K562 (cell line): ENCODE measurements at regions not wholly inside any gene's neighbourhood (a gene's known extent, or its start where the extent isn't known, plus 50 kb on each side); places are given as distances from the start of the nearest gene placed in this dataset.

Source experiments
- ATAC-seq: fragments of 200-7000 bp; cut with Tn5 transposase; 3 replicates; pipeline ENCODE4 v1.9.1; 2020; ENCODE audit warnings: moderate library complexity
- BruUV-seq: library from RNA; stranded (reverse); fragments of 400-500 nt; replicated peaks from 2 replicates; lab custom pipeline; 2021; lab: Mats Ljungman, UMichigan
- CTCF ChIA-PET: fragments of 300-600 bp; formaldehyde crosslinking; extraction: SDS; loops from one replicate; lab custom pipeline; 2021; ENCODE audit warnings: low intra/inter-chr PET ratio; lab: Yijun Ruan, JAX
- POLR2A ChIA-PET: fragments of 300-600, 350-650 bp; sonication (Branson Sonifier 250); formaldehyde crosslinking; extraction: SDS; loops from one replicate; lab custom pipeline; 2021; ENCODE audit warnings: antibody characterized with exemption, inconsistent platforms; lab: Yijun Ruan, JAX
- DNase-seq, 4 experiments: peaks; one replicate each; pipeline versions ENCODE4 v3.0.0 to v3.0.0-alpha.2; 2011 to 2018; ENCODE audit warnings: low spot score in 3 of 4, mixed read lengths in 3 of 4; ENCODE audit errors: extremely low read depth in 1 of 4
- FAIRE-seq: peaks from 2 replicates; lab custom pipeline; 2011; peaks lifted over from hg19 to GRCh38; lab: Jason Lieb, UNC
- H2AFZ ChIP-seq: 2 replicates; pipeline ENCODE4 v1.6.0; 2011; ENCODE audit warnings: low read depth, low read length, control low read depth, inconsistent platforms
- H3K27ac ChIP-seq: fragments of 200-600 bp; 3 replicates; pipeline ENCODE4 v1.8.0; 2011; ENCODE audit warnings: low read depth, mild to moderate bottlenecking, control low read depth, inconsistent platforms, low read length, moderate library complexity, mixed read lengths; ENCODE audit errors: extremely low read depth
- H3K27me3 ChIP-seq, 2 experiments: fragments of 300-600 bp in 1 of 2; 2 replicates in 1 of 2; 3 replicates in 1 of 2; pipeline versions ENCODE4 v1.6.0 to v1.8.0; 2011; ENCODE audit warnings: inconsistent platforms in 2 of 2, low read length in 2 of 2, mild to moderate bottlenecking in 1 of 2, mixed read lengths in 1 of 2, moderate library complexity in 1 of 2; ENCODE audit not compliant: control insufficient read depth in 2 of 2, insufficient read depth in 2 of 2
- H3K36me3 ChIP-seq: fragments of 300-600 bp; 3 replicates; pipeline ENCODE4 v1.8.0; 2011; ENCODE audit warnings: mild to moderate bottlenecking, low read length, inconsistent platforms; ENCODE audit not compliant: control insufficient read depth, insufficient read depth
- H3K4me1 ChIP-seq, 2 experiments: fragments of 200-600 bp in 1 of 2; replicated peaks in 1 of 2; 2 replicates in 1 of 2; 3 replicates in 1 of 2; pipeline versions ENCODE4 v1.5.1 to v1.8.0; 2011; ENCODE audit warnings: inconsistent platforms in 2 of 2, low read length in 2 of 2, mild to moderate bottlenecking in 1 of 2, mixed read lengths in 1 of 2, moderate library complexity in 1 of 2; ENCODE audit not compliant: control insufficient read depth in 2 of 2, insufficient read depth in 2 of 2
- H3K4me2 ChIP-seq: 2 replicates; pipeline ENCODE4 v1.6.1; 2011; ENCODE audit warnings: low read length, control low read depth, inconsistent platforms, mixed read lengths; ENCODE audit not compliant: insufficient read depth
- H3K4me3 ChIP-seq: fragments of 200-600 bp; sonication (generic), shearing (Covaris generic); 2 replicates; pipeline ENCODE4 v1.5.1; 2016; ENCODE audit warnings: control low read depth, inconsistent platforms
- H3K79me2 ChIP-seq: fragments of 200-600 bp; 3 replicates; pipeline ENCODE4 v1.8.0; 2011; ENCODE audit warnings: low read length, inconsistent platforms; ENCODE audit not compliant: control insufficient read depth, insufficient read depth
- H3K9ac ChIP-seq, 2 experiments: 2 replicates each; pipeline versions ENCODE4 v1.6.0 to v1.6.1; 2011; ENCODE audit warnings: low read depth in 2 of 2, low read length in 2 of 2, control low read depth in 1 of 2, inconsistent platforms in 1 of 2, mild to moderate bottlenecking in 1 of 2, mixed read lengths in 1 of 2; ENCODE audit not compliant: insufficient read depth in 1 of 2
- H3K9me1 ChIP-seq: one replicate; pipeline ENCODE4 v1.6.0; 2011; ENCODE audit warnings: inconsistent platforms, mild to moderate bottlenecking, low read length, moderate library complexity; ENCODE audit not compliant: control insufficient read depth, insufficient read depth
- H3K9me3 ChIP-seq: replicated peaks from 2 replicates; pipeline ENCODE4 v1.5.1; 2011; ENCODE audit warnings: low read depth, low read length, inconsistent platforms; ENCODE audit not compliant: control insufficient read depth, insufficient read depth
- H4K20me1 ChIP-seq: replicated peaks from 2 replicates; pipeline ENCODE4 v1.6.1; 2011; ENCODE audit warnings: low read length, inconsistent platforms, mixed read lengths; ENCODE audit not compliant: control insufficient read depth, insufficient read depth
- BACH1 ChIP-seq: fragments of 200-800 bp; sonication (Bioruptor generic); IDR thresholded peaks from 2 replicates; pipeline ENCODE4 v1.6.1; 2016; ENCODE audit warnings: missing genetic modification characterization, missing compliant biosample characterization
- BCOR ChIP-seq: fragments of 450-650 bp; IDR thresholded peaks from 2 replicates; pipeline ENCODE4 v1.6.1; 2016
- CHCHD3 ChIP-seq: fragments of 250-450 bp; sonication (Bioruptor Pico); IDR thresholded peaks from 2 replicates; pipeline ENCODE4 v2.1.2; 2022; ENCODE audit warnings: mild to moderate bottlenecking
- GTF2A2 ChIP-seq: IDR thresholded peaks from 2 replicates; pipeline ENCODE4 v1.6.1; 2016; ENCODE audit warnings: mild to moderate bottlenecking, missing genetic modification characterization, missing compliant biosample characterization
- JUND ChIP-seq, 2 experiments: IDR thresholded peaks; 2 replicates in 1 of 2; 3 replicates in 1 of 2; pipeline ENCODE4 v1.6.1; 2011; ENCODE audit warnings: borderline replicate concordance in 2 of 2, low read depth in 2 of 2, low read length in 2 of 2, improper control_type of control experiment in 1 of 2, missing biosample characterization in 1 of 2, missing genetic modification characterization in 1 of 2, missing genetic modification reagents in 1 of 2
- KLF6 ChIP-seq: fragments of 250-450 bp; sonication (Bioruptor Pico); IDR thresholded peaks from 2 replicates; pipeline ENCODE4 v1.4.0; 2020; ENCODE audit warnings: mild to moderate bottlenecking, moderate library complexity, borderline replicate concordance
- MAFF ChIP-seq: IDR thresholded peaks from 2 replicates; pipeline ENCODE4 v1.6.1; 2012; ENCODE audit warnings: low read length, improper control_type of control experiment
- MYBL2 ChIP-seq, 2 experiments: fragments of 450-650 bp in 1 of 2; sonication (generic) in 1 of 2; formaldehyde crosslinking in 1 of 2; IDR thresholded peaks; 2 replicates each; pipeline versions ENCODE4 v1.6.1 to v1.8.1; 2017 to 2022; ENCODE audit warnings: borderline replicate concordance in 1 of 2, inconsistent platforms in 1 of 2, low read depth in 1 of 2, mild to moderate bottlenecking in 1 of 2, missing genetic modification reagents in 1 of 2, moderate library complexity in 1 of 2
- SMARCA4 ChIP-seq: fragments of 450-650 bp; IDR thresholded peaks from 2 replicates; pipeline ENCODE4 v1.6.1; 2016
- TAF1 ChIP-seq: IDR thresholded peaks from 2 replicates; pipeline ENCODE4 v1.6.1; 2011; ENCODE audit warnings: mild to moderate bottlenecking, low read length, moderate library complexity; ENCODE audit not compliant: insufficient read depth, control insufficient read depth, severe bottlenecking; ENCODE audit errors: extremely low read depth
- TEAD1 ChIP-seq, 2 experiments: fragments of 450-650 bp in 1 of 2; sonication (generic) in 1 of 2; formaldehyde crosslinking; IDR thresholded peaks; 2 replicates each; pipeline versions ENCODE4 v1.4.0 to v1.8.0; 2020 to 2022; ENCODE audit warnings: mild to moderate bottlenecking in 2 of 2, missing genetic modification reagents in 1 of 2
- ZNF174 ChIP-seq: fragments of 250-450 bp; sonication (Bioruptor Pico); IDR thresholded peaks from 2 replicates; pipeline ENCODE4 v1.4.0; 2020; ENCODE audit warnings: mild to moderate bottlenecking
- ZNF277 ChIP-seq: fragments of 250-450 bp; sonication (Bioruptor Pico); IDR thresholded peaks from 2 replicates; pipeline ENCODE4 v1.8.0; 2022; ENCODE audit warnings: inconsistent platforms, mild to moderate bottlenecking, moderate library complexity, borderline replicate concordance
- ZNF586 ChIP-seq: fragments of 450-650 bp; formaldehyde crosslinking; conservative IDR thresholded peaks from 2 replicates; pipeline ENCODE4 v1.4.0; 2020; ENCODE audit warnings: mild to moderate bottlenecking, moderate library complexity
- WGBS: fragments of 100-300 bp; shearing (Covaris generic); methylation state at CpG from one replicate; pipeline ENCODE4 v1.1.6; 2016; ENCODE audit warnings: low coverage, mixed read lengths; ENCODE audit not compliant: insufficient coverage; ENCODE audit errors: missing lambda C conversion rate; 5-methylcytosine and 5-hydroxymethylcytosine counted together
- in situ Hi-C: fragments of 300-500 bp; cut with MboI; formaldehyde crosslinking; loops from 4 replicates; pipeline ENCODE4 v1.15.0; 2018; ENCODE audit warnings: inconsistent platforms, mixed read lengths
- intact Hi-C: fragments of 100-400 bp; cut with micrococcal nuclease; formaldehyde crosslinking; loops from 2 replicates; pipeline ENCODE4 v1.14.2; 2022
- TF ChIP-seq, protein P1 (sequence below): fragments of 450-650 bp; IDR thresholded peaks from 2 replicates; pipeline ENCODE4 v1.6.1; 2016; ENCODE audit warnings: mild to moderate bottlenecking
- TF ChIP-seq, protein P2 (sequence below): fragments of 250-450 bp; sonication (Bioruptor Pico); IDR thresholded peaks from 2 replicates; pipeline ENCODE4 v1.5.0; 2022; ENCODE audit warnings: mild to moderate bottlenecking

- TF ChIP-seq TAF1 (no peak), MAFF (no peak), TEAD1 (CRISPR knock-in tag; IDR thresholded peaks at IDR 0.05) (no peak), JUND (IDR thresholded peaks at IDR 0.05; ENCODE audit: borderline replicate concordance, low read depth, low read length) (no peak), JUND (tag; IDR thresholded peaks at IDR 0.05; ENCODE audit: borderline replicate concordance, low read depth, low read length) (no peak), GTF2A2 (tag) (no peak), ZNF586 (no peak), BCOR (no peak), CHCHD3 (CRISPR knock-in tag) (no peak), MYBL2 (IDR thresholded peaks at IDR 0.05; ENCODE audit: low read depth) (no peak), MYBL2 (CRISPR knock-in tag; IDR thresholded peaks at IDR 0.05; ENCODE audit: borderline replicate concordance) (no peak), BACH1 (tag) (no peak), SMARCA4 (no peak), ZNF277 (CRISPR knock-in tag) (no peak), KLF6 (CRISPR knock-in tag) (no peak), ZNF174 (CRISPR knock-in tag) (no peak)
- TF ChIP-seq, protein P1, sequence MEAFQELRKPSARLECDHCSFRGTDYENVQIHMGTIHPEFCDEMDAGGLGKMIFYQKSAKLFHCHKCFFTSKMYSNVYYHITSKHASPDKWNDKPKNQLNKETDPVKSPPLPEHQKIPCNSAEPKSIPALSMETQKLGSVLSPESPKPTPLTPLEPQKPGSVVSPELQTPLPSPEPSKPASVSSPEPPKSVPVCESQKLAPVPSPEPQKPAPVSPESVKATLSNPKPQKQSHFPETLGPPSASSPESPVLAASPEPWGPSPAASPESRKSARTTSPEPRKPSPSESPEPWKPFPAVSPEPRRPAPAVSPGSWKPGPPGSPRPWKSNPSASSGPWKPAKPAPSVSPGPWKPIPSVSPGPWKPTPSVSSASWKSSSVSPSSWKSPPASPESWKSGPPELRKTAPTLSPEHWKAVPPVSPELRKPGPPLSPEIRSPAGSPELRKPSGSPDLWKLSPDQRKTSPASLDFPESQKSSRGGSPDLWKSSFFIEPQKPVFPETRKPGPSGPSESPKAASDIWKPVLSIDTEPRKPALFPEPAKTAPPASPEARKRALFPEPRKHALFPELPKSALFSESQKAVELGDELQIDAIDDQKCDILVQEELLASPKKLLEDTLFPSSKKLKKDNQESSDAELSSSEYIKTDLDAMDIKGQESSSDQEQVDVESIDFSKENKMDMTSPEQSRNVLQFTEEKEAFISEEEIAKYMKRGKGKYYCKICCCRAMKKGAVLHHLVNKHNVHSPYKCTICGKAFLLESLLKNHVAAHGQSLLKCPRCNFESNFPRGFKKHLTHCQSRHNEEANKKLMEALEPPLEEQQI = no peak
- TF ChIP-seq, protein P2, sequence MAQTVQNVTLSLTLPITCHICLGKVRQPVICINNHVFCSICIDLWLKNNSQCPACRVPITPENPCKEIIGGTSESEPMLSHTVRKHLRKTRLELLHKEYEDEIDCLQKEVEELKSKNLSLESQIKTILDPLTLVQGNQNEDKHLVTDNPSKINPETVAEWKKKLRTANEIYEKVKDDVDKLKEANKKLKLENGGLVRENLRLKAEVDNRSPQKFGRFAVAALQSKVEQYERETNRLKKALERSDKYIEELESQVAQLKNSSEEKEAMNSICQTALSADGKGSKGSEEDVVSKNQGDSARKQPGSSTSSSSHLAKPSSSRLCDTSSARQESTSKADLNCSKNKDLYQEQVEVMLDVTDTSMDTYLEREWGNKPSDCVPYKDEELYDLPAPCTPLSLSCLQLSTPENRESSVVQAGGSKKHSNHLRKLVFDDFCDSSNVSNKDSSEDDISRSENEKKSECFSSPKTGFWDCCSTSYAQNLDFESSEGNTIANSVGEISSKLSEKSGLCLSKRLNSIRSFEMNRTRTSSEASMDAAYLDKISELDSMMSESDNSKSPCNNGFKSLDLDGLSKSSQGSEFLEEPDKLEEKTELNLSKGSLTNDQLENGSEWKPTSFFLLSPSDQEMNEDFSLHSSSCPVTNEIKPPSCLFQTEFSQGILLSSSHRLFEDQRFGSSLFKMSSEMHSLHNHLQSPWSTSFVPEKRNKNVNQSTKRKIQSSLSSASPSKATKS (CRISPR knock-in tag) = no peak
- POLR2A ChIA-PET = no interaction called here
- no peaks in the 10 kb centered on the region for H3K36me3 ChIP-seq
- BruUV-seq = no TSS peak
- H3K9me1 ChIP-seq = no peaks in the 10 kb centered on the region
- H3K9ac ChIP-seq = no peak overlapping the region
- no peaks in the 10 kb centered on the region for H3K79me2 ChIP-seq
- H3K27me3 ChIP-seq = no peaks in the 10 kb centered on the region
- H3K4me1 ChIP-seq = no peaks in the 10 kb centered on the region
- DNase-seq = no peak
- FAIRE-seq = no peak
- H3K9me3 ChIP-seq = no peaks in the 10 kb centered on the region
- intact Hi-C loops (no loop called here), in situ Hi-C loops (no loop called here)
- H4K20me1 ChIP-seq = no peaks in the 10 kb centered on the region
- H3K4me2 ChIP-seq = no peak overlapping the region
- CTCF ChIA-PET = no interaction called here
- no peak overlapping the region for H2AFZ ChIP-seq
- no peak overlapping the region for H3K4me3 ChIP-seq
- no peak overlapping the region for H3K27ac ChIP-seq
- ATAC-seq = no peak
- 1% methylated on average over 6 of the region's 6 CpGs for WGBS
These were observed 231.5 kb downstream of the NAF1 start for GRCh38 chr4:162935214-162935613.
